HG02885 (cell line): ENCODE measurements at regions not wholly inside any gene's neighbourhood (a gene's known extent, or its start where the extent isn't known, plus 50 kb on each side); places are given as distances from the start of the nearest gene placed in this dataset.
"Not testable (repeated sequence)": the region's sequence is repeated elsewhere in the genome, so short reads cannot be mapped to it uniquely, and the experiment has no call there.

Source experiments
- ATAC-seq: cut with Tn5 transposase; IDR thresholded peaks from one replicate; pipeline ENCODE4 v1.9.1; 2021; ENCODE audit warnings: mild to moderate bottlenecking; ENCODE audit not compliant: unreplicated experiment, poor library complexity

DNA sequence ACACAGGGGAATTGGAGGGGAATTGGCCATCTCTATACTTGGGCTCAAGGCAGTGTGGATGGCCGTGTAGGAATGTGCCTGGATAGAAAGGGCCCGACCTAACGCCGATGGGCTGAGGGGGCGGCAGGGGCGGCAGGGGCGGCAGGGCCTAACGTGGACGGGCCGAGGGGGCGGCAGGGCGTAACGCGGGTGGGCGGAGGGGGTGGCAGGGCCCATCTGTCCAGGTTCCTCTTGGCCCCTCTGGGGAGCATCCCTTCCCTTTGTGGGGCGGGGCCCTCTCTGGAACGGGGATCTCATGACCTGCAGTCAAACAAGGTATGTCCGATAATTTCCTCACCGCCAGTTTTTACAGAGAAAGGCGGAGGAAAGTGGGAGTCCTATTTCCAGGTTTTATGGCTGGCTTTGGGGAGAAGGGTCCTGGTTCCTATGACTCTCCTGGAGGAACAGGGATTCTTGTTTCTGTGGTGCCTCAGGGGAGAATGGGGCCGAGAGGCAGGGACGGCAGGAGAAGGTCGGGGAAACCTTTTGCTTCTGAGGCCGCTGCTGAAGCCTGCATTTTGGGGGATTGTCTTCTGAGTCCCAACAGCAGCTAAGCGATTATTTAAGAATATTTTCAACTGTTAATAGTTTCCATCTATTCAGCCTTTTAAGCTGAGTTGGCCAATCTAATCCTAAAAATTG is 100.8 kb upstream of the FRMD1 start:
- no peak for ATAC-seq

DNA sequence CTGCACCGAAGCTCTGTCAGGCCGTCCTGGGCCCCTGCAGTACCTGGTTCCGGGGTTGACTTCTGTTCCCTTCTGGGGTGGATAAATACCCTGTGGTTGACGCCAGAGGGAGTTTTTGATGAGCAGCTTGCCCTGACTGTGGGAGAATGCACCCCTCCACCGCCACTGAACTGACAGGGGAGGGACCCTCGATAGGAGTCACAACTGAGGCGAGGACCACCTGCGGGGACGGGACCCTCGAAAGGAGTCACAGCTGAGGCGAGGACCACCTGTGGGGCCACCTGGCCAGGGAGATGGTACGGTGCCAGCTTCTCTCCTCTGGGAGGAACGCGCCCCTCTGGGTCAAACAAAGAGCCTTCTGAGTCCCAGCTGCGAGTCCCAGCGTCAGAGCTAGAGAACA is 100.1 kb upstream of the FRMD1 start:
- no peak for ATAC-seq

DNA sequence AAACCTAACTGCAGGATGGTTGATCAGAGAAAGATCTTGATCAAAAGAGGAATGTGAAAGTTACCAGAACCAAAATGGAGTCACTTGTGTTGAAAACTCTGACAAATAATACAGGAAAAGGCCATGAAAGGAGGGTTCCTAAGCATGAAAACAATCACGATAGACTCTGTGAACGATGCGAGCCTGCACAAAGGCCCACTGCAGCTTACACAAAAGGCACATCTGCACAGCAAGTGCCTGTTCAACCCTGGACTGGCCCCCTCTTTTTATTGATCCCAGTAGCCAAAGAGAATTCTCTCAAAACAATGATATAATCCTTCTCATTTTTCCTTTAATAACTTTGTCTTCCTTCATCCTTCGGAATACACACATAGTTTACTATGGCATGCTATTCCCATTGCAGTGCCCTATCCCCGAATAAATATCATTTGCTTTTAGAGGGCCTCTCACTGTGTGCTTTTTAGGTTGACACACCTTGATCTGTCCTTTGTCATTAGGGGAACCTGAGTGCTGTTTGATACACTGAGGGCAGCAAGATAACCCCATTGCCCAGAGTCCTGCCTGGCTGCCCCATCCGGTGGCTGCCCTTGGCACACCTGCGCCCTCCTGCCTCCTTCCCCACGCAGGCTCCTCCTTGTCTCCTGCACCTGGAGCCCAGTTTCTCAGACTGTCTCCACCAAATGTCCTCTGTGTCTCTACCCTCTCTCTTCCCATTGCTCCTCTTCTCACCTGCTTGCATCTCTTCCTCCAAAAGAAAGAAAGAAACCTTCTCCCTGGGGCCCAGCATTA is 98.3 kb upstream of the FRMD1 start:
- ATAC-seq: no peak

DNA sequence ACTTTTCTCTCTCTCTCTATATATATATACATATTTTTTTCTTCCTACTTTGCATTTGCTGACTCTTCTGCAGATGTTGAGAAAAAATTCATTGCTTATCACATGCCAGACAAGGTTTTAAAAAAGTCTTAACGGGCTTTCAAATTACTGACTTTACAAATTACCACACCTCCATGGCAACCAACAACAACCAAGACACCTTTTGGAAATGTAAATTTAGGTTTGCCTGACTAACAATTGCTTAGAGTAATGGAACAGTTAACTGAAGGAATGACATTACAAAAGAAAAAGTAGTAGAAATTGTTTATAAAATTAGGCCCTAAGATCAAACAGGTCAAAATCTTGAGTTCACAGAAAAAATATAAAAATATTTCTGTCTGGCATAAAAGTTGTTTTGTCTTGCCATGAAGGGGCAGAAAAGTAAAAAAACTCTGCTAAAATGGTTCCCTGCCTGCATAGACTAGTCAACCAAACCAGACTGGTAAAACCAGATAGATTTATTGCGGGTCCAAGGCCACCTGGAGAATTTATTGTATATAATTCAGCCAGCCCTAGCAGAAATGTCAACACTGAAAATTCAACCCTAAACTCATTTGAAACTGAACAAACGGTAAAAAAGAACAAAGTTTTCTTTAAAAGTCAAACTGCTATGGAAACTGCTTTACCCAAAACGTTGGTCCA is 92.8 kb upstream of the FRMD1 start:
- no peak for ATAC-seq

DNA sequence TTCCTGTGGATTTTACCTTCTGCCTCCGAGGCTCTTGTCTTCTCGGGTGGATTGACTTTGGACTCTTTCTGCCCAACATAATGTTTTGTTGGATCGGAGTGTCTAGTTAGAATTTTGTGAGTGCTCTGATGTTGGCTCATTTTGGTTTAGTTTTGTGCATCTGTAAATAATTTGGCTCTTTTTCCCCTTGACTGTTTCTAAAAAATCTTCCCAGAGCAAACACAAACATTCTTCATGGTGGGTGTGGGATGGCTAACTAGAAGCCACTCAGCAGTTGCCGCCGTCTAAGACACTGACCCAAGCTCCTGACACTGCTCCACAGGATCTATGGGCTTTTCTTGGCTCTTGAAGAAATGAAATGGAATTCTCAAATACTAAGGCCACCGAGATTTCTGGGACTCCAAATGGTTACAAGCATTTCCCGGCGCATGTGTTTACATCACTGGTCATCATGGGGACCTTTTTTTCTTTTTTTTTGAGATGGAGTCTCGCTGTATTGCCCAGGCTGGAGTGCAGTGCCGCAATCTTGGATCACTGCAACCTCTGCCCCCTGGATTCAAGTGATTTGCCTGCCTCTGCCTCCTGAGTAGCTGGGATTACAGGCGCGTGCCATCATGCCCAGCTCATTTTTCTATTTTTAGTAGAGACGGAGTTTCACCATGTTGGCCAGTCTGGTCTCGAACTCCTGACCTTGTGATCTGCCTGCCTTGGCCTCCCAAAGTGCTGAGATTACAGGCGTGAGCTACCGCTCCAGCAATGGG is 92.0 kb upstream of the FRMD1 start:
- no peak for ATAC-seq

DNA sequence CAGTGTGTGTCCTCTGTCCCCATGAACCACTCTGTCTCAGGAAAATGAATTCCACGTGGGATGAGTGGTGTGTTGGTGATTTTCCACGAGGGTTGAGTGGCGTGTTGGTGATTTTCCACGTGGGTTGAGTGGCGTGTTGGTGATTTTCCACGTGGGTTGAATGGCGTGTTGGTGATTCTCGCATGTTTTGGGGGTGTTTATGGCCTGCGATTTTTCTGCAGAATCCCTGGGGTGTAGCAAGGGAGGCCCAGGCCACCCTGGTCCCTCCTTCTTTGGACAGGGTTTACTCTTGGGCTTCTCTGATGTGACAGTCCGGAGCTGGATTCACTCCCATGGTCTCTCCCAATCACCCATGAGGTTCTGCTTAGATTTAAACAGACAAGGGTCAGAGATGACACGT is 90.6 kb upstream of the FRMD1 start:
- ATAC-seq: no peak

DNA sequence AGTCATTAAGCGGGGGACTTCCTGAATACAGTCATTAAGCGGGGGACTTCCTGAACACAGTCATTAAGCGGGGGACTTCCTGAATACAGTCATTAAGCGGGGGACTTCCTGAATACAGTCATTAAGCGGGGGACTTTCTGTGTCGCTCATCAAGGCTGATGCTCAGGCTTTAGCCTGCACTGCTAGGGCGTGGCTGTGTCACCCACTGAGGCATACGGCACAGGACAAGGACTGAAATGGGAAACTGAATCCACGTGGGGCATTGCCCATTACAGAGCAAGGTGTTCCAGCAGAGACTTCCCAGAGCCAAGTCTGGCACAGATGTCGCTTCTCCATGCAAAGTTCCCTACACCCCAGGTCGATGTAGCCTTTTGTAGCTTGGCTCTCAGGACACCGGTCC is 89.9 kb upstream of the FRMD1 start:
- not testable (repeated sequence) for ATAC-seq

DNA sequence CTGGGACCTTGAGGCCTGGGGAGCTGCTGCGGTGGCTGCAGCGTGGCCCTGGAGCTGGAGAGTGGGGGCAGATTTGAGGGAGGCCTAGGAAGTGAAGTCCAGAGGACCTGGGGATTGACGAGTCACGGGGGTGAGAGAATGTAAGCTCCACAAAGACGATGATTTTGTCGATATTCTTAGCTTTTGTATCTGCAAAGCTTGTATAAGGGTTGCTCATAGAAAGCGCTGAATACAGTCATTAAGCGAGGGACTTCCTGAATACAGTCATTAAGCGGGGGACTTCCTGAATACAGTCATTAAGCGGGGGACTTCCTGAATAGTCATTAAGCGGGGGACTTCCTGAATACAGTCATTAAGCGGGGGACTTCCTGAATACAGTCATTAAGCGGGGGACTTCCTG is 89.3 kb upstream of the FRMD1 start:
- not testable (repeated sequence) for ATAC-seq

DNA sequence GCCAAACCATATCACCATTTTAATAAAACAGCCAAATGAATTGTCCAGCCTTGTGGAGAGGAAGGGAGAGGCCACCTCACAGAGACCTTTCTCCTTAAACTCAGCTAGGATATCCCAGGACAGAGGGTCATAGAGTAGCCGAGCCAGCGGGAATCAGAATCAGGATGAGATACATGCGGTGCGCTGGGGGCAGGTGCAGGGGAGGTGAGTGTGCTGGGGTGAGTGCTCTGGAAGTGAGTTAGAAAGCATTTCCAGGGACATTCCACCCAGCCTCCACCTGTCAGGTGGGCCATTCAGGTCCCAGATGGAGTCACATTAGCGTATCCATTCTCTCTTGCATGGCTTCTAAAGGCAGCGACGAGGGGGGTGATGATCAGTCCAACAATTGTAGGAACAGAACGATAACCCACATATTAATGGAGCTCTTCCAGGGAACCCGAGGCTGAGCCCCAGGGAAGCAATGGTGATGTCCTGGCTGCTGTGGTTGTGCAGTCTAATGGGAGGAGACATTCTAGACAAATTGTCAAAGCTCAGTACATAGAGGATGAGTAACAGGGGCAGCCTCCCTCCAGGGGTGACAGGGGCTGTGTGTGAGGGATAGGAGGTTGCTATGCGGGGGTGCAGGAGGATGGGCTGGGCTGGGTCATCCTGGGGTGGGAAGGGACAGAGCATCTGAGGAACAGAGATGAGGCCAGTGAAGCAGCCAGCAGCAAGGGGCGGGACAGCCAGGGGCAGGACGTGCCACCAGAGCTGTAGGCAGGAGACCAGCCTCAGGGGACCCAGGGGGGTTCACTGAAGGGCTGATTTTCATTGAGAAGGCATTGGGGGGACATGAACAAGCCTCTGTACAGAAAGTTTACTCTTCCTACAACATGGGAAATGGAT is 88.7 kb upstream of the FRMD1 start:
- ATAC-seq: no peak

DNA sequence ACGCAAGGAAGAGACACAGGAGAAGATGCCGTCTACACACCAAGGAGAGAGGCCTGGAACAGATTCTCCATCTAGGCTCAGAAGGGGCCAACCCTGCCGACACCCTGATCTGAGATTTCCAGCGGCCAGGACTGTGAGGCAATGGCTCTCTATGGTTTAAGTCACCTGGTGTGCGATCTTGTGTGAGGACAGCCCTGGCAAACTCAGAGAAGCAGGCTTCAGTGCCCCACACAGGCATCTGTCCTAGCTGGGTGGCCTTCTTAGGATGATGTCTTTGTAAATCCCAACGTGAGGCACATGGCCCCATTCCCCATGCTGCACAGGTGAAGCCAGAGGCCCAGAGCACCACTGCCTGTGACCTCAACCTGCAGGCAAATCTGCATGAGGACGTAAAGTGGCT is 87.6 kb upstream of the FRMD1 start:
- ATAC-seq: no peak

DNA sequence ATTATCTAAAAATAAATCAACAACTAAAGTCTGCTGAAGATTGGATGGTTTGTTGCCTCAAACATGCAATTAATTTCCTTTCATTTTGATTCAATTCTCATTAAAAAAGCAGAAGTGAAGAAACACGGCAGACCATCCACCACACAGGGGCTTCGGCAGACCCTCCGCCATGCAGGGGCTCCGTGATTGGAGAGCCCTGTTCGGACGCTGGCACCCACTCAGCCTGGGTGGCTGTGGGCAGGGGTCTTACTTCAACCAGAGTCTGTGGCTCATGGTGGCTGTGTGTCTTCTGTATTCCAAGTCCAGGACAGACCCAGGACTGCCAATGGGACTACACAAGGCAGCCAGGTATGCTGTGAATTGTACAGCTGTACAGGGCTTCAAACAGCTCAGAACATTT is 86.9 kb upstream of the FRMD1 start:
- ATAC-seq: no peak

DNA sequence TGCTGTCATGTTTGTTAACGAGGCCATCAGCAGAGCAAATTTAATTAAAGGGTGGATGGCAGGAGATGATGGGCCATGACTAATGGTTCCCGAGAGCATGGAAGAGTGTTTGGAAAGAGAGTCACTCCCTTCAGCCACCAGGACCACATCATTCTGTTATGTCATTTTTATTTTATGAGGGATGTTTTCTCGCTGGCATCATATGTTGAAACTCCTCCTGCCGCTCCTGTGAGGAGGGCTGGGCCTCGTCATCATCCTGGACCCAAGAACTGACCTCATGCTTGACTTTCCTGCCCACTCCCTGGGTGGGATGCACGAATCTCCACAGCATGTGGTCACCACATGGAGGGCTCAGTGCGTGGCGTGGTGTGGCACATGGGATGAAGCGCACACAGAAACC is 86.4 kb upstream of the FRMD1 start:
- no peak for ATAC-seq

DNA sequence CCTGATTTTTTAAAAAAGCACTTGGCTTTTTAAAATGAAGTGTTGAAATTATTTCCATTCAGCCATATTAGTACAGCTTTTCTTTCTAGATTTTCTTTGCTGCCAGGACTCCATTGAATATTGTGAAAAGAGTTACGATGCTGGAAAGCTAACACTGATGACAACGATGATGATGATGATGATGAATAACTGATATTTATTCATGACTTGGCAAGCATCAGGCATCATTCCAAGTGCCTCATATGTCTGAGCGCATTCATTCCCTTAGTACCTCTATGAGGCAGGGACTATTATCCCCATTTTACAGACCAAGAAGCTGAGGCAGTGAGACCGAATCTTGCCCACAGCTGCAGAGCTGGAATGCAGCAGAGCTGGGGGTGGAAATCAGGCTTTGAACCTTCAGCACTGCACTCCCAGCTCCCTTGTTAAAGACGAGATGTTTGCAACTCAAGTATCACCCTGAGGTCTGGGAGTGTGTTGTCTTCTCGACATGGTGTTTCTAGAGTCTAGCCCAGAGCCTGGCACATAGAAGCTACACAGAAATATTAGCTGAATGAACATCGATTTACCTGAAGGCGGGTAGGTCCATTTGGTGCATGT is 85.5 kb upstream of the FRMD1 start:
- ATAC-seq: no peak

DNA sequence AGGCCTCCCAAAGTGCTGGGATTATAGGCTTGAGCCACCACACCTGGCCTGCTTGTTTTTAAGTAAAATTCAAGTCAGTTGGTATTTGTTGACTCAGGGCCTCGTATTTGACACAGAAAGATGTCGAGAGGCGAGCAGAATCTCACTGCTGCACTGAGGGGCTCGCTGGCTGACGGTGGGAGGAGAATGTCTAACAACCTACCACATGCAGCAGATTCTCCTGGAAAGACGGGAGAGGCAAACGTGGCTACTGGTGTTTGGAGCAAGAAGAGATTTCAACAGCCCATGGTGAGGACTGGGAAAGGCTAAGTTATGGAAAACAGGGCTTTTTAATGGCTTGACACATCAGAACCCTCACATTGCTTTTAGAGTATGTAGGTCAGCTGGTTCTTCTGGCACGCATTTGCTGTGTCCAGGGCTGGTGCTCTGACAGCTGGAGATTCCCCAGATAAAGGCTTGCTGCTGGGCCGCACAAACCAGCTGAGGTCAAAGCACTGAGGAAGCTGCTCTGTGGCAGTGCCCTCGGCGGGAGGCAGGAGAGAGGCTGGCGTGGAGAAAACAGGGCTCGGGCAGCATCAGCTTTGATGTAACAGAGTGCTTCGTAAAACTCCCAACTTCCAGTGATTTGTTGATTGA is 84.2 kb upstream of the FRMD1 start:
- no peak for ATAC-seq

DNA sequence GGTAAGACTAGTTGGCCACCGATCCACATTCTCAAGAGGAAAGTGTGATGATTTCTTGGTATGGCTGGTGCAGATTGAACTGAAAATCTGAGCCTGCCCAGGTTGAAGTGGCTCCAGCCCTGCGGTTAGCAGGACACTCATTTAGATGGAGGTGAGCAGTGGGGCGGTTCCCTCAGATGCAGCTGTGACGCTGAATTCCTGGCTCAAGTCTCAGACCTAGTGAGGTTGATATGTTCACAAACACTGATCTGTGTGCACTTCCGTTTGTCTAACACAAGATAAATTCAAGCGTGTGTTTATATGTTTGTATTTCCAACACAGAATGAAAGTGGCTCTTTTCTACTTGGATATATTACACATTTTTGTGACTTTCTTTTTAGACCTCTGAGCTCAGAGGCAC is 83.4 kb upstream of the FRMD1 start:
- ATAC-seq: no peak

DNA sequence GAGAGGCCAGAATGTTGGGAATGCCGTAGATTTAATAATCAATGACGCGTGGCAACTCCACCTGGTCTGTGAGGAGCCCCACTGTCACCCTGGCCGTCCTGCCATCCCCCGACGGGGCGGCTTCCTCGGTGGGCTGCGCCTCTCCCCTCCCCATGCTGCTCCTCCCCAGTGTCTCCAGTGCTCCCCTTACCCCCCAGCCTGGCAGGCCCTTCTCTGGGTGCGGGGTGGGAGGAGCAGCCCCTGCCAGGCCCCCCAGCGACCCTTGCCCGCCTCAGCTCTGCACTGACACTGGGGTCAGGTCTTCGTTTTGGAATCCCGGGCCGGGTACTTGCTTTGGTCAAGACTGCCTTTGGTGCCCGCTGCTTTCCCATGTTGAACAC is 82.3 kb upstream of the FRMD1 start:
- ATAC-seq: no peak

DNA sequence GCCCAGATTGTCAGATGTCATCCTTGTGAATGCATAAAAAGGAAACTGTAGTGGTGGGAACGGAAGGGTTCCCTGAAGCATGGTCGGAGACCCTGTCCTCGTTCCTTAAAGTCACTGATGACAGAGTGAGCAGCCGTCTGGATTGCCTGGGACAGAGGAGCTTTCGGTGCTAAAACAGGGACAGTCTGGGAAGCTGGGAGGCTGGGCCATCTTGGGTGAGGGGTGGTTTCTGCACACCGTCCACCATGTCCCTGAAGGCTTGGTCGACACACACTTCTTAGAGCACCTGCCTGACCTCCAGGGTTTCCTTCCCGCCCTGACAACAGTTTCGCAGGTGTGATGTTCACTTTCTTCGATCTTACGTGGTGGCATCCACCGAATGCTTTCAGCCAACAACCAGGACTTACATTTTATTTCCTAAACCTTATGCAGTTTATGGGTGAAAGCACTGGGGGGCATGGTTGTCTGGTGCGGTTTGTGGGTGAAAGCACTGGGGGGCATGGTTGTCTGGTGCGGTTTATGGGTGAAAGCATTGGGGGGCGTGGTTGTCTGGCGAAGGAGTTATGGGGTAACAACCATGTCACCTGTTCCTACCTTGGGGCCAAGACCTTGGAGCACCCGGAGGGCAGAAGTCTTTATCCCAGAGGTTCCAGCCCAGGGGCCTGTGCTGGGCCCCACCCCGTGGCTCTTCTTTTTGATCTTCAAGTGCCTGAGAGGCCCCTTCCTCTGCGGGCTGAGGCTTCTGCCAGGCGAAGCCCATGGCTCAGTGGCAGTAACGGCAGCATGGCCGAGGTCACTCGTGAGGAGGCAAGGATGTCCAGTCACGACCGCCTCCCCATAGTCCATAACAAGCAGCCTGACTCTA is 81.7 kb upstream of the FRMD1 start:
- ATAC-seq: no peak

DNA sequence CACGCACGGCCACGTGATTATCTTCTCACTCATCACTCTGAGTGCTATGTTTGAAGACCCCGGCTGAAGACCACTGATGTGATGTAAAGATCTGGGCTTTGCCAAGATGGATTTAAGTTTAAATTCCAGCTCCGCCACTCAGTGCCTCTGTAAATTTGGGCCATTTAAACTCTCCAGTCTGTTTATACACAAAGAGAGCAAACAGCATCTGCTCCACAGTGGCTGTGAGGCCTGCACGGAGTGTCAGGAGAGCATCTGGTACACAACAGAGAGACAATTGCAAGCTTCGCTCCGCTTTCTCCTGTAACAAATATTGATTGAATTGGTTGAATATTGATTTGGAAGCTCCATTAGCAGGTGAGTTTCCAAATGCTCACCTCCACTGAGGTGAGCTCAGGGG is 80.5 kb upstream of the FRMD1 start:
- ATAC-seq: no peak
